Activated T-cell treated with anti-CD3 and anti-CD28 coated beads for 48 hours (primary cell): ENCODE measurements at regions not wholly inside any gene's neighbourhood (a gene's known extent, or its start where the extent isn't known, plus 50 kb on each side); places are given as distances from the start of the nearest gene placed in this dataset.

Experiments used
- DNase-seq: peaks from one replicate; pipeline ENCODE4 v3.0.0-alpha.2; 2020; ENCODE audit warnings: low read depth

DNA sequence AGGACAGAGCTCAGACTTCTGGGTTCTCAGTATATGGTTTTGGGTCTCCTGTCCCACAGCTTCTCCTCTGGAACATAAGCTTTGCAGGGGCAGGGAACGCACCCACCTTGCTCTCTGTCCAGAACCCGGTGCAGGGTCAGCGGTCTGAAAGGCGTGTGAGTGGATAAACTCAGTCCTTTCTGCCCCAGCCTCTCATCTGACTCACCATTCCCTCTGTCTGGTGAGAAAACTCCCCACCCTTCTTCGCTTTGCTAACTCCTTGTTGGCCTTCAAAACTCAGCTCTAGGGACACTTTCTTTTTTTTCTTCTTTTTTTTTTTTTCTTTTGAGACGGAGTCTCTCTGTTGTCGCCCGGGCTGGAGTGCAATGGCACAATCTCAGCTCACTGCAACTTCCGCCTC lies 68.9 kb upstream of the NUP50 start:
- no peak for DNase-seq

DNA sequence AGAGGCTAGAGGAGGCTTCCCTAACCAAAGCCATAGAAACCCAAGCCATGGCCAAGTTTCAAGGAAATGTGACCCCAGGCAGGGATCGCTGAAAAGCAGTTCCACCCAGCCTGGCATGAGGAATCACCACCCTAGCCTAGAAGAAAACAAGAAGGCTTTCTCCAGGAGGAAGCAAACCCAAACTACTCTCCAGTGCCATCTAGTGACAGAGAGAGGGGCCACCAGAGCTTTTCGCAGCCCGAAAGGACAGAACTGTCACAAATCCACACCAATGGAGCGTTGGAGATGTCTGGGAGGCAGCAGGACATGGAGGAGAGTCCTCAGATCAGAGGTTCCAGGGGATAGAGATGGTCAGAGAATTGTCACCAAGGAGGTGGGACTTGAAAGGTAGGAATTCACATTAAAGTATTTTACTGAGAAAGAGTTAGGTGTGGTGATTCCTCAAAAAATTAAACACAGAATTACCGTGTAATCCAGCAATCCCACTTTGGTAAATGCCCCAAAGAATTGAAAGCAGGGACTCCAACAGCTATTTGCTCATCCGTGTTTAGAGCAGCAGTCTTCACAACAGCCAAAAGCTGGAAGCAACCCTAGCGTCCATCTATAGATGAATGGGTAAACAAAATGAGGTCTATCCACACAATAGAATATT lies 67.3 kb upstream of the NUP50 start:
- DNase-seq = peak; percentile 37

DNA sequence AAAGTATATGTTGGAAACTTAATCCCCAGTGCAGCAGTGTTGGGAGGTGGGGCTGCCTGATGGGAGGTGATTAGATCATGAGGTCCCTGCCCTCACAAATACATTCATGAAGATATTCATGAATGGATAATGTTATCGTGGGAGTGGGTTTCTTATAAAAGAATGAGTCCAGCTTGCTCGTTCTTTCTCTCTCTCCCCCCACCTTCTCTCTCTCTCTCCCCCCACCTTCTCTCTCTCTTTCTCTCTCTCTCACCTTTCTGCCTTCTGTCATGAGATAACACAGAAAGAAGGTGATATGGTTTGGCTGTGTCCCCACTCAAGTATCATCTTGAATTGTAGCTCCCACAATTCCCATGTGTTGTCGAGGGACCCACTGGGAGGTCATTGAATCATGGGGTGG lies 66.7 kb upstream of the NUP50 start:
- no peak for DNase-seq

DNA sequence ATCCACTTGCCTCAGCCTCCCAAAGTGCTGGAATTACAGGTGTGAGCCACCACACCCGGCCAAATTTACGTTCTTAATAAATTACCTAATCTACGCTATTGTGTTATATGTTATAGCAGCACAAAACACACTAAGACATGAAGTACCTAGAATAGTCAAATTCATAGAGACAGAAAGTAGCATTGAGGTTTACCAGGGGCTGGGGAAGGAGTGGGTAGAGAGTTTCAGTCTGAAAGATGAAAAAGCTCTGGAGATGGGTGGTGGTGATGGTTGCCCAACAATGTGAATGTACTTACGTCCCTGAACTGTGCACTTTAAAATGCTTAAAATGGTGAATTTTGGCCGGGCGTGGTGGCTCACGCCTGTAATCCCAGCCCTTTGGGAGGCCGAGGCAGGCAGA lies 65.7 kb upstream of the NUP50 start:
- DNase-seq = no peak

DNA sequence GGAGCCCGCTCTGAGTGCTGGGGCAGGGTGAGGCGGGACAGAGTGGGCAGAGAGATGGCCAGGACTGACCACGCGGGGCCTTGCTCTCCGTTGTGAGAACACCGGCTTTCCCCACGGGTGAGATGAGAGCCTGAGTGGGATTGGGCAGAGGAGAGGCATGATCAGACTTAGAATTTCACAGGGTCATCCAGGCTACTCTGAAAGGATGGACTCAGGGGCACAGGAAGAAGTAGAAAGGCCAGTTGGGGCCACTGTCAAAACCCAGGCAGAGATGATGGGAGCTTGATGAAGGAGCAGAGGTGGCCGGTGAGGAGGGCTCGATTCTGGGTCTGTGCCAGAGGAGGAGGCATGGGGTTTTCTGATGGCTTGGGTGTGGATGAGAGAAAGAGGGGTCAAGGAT lies 63.8 kb upstream of the NUP50 start:
- no peak for DNase-seq

DNA sequence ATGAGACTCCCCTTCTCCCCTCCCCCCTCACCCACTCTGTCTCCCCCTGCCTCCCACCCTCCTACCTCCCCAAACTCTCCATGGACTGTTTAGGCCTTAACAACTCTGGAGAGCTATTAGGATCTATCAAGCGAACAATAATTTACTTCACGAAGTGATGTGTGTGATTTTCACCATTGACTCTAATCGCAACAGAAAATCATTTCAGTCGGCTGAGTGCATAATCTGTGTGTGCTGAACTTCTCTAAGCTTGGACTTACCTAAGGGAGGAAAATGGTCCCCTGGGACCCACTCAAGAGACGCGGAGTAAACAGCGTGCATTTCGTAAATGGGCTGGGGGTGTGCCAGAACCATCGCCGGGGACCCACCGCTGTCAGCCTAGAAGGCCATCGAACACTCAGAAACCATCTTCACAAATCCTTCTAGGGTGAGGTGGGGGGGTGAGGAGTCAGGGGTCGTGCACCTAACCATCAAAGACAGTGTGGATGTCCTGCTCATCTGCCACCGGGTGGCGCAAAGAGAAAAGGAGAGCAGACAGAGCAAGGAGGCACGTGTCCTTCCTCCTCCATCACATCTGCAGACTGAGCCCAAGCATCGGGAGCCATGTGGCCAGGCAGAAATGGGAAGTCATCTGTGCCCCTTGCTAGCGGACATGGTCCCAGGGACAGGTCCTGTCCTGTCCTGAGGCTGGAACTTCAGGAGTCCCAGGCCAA lies 62.1 kb upstream of the NUP50 start:
- peak; percentile 22 for DNase-seq

DNA sequence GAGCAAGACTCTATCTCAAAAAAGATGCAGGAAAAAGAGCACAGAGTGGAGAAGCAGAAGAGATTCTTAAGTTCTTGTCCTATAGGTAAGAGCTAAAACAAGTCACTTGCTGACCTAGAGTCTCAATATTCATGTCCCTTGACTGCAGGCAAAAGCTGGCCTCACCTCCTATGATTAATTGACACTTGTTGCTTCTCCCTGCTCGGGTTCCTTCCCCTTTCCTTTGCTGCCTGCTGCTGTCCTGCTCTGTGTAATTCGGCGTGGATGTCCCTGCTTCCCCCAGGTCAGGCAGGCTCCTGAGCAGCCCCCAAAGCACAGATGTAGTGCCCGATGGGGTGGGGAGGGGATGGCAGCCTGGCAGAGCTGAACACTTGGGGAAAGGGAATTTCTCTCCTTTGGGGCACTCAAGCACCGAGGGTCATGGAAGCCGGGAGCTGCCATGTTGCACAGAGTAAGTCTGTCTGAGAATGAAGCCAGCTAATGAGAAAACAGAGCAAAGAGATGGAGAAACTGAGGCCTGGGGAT lies 60.8 kb upstream of the NUP50 start:
- no peak for DNase-seq

DNA sequence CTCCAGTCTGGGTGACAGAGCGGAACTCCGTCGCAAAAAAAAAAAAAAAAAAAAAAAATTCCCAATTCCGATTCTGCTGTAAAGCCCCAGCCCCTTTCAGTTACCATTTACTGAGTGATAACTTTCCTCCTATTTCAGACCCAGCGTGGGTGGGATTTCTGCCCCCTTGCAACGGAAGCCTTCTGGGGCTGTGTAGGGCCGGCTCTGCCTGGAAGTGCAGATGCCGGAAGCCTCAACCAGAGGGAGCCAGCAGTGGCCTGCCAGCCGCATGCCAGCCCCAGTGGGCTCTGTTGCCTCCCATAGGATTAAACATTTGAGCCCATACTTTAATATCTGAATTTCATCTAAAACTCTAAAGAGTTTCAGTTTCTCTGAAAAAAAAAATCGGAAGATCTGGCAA lies 60.0 kb upstream of the NUP50 start:
- DNase-seq = no peak

DNA sequence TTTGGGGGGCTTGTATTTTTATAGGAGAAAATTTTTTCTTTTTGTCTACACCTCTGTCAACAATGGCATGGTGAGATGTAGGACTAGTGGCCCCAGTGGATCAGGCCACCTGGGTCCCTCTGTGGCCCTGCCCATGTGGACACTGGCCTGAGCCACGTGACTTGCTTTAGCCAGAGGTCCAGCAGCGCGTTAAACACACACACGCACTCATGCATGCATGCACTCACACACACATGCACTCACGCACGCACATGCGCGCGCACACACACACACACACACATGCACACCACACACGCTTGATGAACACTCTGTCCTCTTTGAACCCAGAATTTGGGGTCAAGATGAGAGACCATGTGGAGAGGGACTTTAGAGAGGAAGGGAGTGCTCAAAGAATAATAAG lies 59.4 kb upstream of the NUP50 start:
- no peak for DNase-seq

DNA sequence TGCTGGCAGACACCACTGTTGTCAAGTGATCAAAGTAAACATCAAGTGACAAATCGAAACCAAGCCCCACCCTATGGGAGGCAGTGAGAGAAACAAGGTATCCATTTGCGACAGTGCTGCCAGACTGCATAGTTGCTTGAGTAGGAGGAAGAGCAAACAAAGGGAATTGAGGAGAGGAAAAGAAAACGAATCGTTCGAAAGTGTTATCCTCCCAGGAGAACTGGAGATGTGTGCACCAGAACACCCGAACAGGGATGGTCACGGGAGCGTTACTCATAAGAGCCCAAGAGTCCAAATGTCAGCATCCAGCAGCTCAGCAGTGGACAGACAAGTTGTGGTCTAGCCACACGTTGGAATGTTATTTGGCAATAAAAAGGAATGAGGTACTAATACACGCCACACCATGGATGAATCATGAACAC lies 58.4 kb upstream of the NUP50 start:
- no peak for DNase-seq

DNA sequence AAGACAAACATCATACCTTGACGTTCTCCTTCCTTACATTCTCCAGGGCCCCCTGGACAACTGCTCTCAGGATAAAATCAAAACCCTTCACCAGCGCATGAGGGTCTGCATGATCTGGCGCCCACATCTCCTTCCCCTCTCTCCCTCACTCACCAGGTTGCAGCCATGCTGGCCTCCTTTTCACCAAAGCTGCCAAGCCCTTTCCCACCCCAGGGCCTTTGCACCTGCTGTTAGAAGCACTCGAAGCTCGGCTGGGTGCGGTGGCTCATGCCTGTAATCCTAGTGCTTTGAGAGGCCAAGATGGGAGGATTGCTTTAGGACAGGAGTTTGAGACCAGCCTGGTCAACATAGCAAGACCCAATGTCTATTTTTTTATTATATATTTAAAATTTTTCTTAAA lies 56.1 kb upstream of the NUP50 start:
- DNase-seq = no peak

DNA sequence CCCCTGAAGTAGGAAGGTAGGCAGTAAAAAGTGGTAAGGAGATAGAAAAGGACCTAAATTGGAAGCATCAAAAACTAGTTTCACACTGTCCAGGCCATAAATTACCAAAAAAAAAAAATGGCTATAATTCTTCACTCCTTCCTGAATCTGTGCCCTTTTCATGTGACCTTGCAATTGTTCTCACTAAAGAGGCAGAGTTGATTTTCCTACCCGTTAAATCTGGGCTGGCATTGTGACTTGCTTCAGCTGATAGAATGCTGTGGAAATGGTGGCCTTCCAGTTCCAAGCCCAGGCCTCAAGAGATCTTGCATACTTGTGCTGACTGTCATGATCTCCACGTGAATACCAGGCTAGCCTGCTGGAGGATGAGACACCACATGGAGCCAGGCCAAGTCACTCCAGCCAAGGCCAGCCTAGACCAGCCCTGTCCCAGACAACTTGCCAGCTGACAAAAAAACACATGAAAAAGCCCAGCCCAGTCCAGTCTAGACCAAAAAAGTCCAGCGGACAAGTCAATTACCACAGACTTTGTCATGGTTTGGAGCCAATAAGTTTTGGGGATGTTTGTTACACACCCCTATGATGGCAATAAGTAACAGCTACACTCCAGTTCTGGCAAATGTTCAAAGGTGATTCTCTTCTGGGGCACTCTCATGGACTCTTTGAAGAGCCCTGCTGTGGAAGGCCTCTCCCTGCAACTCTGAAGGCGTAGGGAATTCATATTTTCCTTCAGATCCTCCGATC lies 51.4 kb upstream of the NUP50 start:
- DNase-seq = no peak
